D721Med (cell line): ENCODE measurements at regions not wholly inside any gene's neighbourhood (a gene's known extent, or its start where the extent isn't known, plus 50 kb on each side); places are given as distances from the start of the nearest gene placed in this dataset.

Experiments used
- DNase-seq: peaks from one replicate; pipeline ENCODE4 v3.0.0; 2011; ENCODE audit warnings: low spot score; ENCODE audit not compliant: insufficient read length
- FAIRE-seq: peaks from 2 replicates; lab custom pipeline; 2011; peaks lifted over from hg19 to GRCh38; lab: Jason Lieb, UNC
- TF ChIP-seq, protein P1 (sequence below): IDR thresholded peaks from 2 replicates; pipeline ENCODE4 v1.5.1; 2012; ENCODE audit warnings: mild to moderate bottlenecking, control low read depth; ENCODE audit not compliant: insufficient read depth; ENCODE audit errors: missing control alignments

DNA sequence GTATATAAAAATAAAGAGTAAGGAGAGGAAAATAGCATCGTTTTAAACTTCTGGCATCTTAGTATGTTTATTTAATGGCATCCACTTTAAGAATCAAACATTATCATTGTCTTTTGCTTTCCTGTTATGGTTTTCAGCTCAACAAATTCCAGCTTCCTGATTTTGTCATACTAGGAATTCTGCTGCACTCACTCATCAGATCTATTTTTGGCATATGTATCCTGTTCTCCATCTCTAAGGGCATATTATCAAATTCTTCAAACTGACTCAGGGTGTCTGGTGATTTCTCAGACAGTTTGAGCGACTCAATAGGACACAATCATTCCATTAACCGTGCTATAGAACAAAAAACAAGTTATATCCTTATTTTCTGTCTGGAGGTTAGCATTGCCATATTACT, 248.5 kb upstream of the DIAPH2 start:
- TF ChIP-seq, protein P1, sequence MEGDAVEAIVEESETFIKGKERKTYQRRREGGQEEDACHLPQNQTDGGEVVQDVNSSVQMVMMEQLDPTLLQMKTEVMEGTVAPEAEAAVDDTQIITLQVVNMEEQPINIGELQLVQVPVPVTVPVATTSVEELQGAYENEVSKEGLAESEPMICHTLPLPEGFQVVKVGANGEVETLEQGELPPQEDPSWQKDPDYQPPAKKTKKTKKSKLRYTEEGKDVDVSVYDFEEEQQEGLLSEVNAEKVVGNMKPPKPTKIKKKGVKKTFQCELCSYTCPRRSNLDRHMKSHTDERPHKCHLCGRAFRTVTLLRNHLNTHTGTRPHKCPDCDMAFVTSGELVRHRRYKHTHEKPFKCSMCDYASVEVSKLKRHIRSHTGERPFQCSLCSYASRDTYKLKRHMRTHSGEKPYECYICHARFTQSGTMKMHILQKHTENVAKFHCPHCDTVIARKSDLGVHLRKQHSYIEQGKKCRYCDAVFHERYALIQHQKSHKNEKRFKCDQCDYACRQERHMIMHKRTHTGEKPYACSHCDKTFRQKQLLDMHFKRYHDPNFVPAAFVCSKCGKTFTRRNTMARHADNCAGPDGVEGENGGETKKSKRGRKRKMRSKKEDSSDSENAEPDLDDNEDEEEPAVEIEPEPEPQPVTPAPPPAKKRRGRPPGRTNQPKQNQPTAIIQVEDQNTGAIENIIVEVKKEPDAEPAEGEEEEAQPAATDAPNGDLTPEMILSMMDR = no peak
- FAIRE-seq (no peak), DNase-seq (no peak)

DNA sequence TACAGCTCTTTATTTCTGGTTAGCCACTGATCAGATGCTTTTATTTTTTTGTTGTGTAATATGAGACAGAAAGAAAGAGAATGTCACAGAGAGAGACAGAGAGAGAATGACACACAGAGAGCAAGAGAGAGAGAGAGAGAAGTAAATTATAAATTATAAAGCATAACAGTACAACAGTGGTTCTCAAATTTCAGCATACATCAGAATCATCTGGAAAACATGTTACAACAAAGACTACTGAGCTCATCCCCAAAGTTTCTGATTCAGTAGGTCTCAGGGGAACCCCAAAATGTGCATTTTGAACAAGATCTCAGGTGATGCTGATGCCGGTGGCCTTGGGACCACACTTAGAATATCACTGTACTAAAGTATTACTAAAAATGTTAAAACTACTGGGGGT, 245.8 kb upstream of the DIAPH2 start:
- TF ChIP-seq, protein P1 = no peak
- no peak for DNase-seq
- FAIRE-seq = no peak

DNA sequence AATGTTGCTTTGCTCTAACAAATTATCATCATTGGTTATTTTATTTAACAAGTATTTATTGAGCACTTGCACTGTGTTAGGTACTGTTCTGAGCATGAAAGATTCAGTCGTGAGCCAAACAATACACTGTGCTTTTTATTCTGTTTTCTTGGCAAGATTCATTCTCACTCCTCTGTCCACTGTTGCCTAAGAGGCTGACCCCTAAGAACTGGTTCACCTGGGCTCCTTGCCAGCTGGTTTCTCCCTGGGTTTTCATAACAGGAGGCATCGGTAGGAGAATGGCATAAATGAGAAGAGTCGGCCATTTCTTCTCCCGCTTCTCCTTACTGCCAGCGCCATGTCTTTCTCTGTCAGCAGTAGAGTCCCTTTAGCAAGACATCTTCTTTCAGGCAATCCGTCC, 243.7 kb upstream of the DIAPH2 start:
- FAIRE-seq (no peak), DNase-seq (no peak)
- TF ChIP-seq, protein P1 = no peak

DNA sequence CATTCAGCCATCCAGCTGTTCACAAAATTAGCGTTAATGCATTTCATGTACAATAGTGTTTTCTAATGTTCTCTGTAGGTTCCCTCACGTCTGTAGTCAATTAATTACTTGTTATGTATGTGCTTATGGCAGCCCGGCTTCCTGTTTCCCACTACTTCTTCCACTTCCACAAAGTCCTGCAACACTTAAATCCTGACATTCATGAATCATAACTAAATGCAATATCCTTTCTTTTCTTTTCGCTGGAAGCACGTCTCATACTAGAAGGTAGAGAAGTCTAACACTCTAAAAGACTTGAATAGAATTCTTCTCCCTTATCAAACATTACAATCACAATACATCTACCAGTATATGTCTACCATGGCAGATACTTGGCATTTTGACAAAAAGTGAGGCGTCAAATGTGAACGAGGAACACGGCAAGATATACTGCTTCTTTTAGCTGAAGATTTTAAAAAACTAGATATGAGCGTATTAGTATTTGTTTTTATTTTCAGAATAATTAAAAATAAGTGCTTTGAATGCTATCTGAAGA, 239.0 kb upstream of the DIAPH2 start:
- FAIRE-seq (peak; percentile 16), DNase-seq (no peak)
- TF ChIP-seq, protein P1 = no peak

DNA sequence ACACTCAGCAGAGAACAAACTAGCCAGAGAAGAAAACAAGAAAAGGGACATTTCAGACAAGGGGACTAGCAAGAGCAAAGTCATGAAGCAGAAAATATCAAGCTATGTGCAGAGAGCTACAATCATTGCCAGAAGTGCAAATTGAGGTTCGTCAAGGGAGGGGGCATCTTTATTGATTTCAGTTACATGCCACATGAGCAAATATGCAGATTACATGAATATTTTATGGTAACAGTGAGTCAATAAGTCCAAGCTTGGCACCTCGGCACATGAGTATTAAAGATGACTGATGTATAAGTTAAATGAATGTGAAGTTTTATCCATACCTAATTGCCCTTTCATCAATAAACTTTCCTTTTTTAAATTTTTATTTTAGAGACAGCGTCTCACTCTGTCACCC, 238.1 kb upstream of the DIAPH2 start:
- FAIRE-seq = no peak
- DNase-seq = no peak
- TF ChIP-seq, protein P1 = no peak

DNA sequence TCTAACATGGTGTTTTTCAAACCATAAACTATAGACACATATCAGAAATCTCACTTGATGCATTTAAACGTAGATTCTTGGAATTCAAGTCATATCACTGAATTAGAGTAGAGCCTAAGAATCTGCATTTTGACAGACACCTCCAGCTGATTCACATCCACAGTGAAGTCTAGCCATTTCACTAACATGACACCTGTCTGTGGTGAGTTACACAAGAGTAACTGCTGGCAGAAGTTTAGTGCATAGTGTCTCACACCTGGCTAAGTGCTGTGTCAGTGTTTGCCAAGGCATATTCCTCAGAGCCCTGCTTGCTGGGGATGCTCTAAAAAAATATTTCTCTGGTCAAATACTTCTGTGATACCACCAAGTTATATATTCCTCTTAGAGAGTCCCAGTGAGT, 237.5 kb upstream of the DIAPH2 start:
- TF ChIP-seq, protein P1 = no peak
- no peak for FAIRE-seq
- DNase-seq = no peak

DNA sequence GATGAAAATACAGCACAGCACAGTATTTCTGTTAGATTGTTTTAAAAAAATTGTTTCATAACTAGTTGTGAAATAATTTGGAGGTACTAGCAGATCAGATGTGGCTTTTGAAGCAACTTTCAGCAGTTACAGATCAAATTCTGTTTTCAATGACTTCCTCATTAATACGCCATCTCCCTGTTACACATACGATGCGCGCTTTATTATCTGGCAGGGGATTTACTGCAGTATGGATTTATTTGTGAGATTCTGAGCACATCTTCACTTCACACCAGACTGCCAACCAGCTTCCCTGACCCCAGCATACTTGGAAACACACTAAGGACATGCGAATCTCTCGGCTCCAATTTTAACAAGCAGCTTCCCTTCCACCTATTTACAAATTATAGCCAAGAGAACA, 235.5 kb upstream of the DIAPH2 start:
- TF ChIP-seq, protein P1 = no peak
- DNase-seq = no peak
- no peak for FAIRE-seq
